Hepatocyte (in vitro differentiated cells): ENCODE measurements at regions not wholly inside any gene's neighbourhood (a gene's known extent, or its start where the extent isn't known, plus 50 kb on each side); places are given as distances from the start of the nearest gene placed in this dataset.

Source experiments
- EZH2 ChIP-seq: fragments of 200-600 bp; sonication (generic); IDR thresholded peaks from 2 replicates; pipeline ENCODE4 v1.6.1; 2016; ENCODE audit warnings: antibody characterized with exemption, mild to moderate bottlenecking, borderline replicate concordance
- EZH2phosphoT487 ChIP-seq: fragments of 200-600 bp; sonication (generic); IDR thresholded peaks from one replicate; pipeline ENCODE4 v1.6.1; 2018; ENCODE audit warnings: antibody characterized with exemption, mild to moderate bottlenecking, low read depth, moderate library complexity; ENCODE audit not compliant: unreplicated experiment, severe bottlenecking
- TF ChIP-seq, protein P1 (sequence below): fragments of 200-600 bp; sonication (generic); IDR thresholded peaks from 2 replicates; pipeline ENCODE4 v1.5.1; 2016; ENCODE audit warnings: antibody characterized with exemption, mild to moderate bottlenecking; ENCODE audit not compliant: poor library complexity

DNA sequence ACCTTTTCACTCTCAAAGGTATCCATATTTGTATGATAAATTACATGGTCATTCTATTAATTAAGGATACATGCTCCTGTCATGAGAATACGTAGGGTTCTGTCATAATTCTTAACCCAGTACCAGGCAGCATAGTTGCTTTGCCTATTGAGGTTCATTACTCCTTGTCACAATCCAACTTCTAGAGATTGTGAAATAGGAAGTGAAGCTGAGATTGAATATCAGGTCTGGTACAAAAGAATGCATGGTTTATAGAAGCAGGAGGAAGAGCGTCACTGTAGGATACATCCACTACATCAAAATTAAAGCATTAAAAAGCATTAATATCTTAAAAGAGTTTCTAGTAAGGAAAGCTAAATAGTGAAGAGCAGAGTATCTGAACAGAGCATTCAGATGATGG is 647.0 kb downstream of the IQCM start:
- TF ChIP-seq, protein P1, sequence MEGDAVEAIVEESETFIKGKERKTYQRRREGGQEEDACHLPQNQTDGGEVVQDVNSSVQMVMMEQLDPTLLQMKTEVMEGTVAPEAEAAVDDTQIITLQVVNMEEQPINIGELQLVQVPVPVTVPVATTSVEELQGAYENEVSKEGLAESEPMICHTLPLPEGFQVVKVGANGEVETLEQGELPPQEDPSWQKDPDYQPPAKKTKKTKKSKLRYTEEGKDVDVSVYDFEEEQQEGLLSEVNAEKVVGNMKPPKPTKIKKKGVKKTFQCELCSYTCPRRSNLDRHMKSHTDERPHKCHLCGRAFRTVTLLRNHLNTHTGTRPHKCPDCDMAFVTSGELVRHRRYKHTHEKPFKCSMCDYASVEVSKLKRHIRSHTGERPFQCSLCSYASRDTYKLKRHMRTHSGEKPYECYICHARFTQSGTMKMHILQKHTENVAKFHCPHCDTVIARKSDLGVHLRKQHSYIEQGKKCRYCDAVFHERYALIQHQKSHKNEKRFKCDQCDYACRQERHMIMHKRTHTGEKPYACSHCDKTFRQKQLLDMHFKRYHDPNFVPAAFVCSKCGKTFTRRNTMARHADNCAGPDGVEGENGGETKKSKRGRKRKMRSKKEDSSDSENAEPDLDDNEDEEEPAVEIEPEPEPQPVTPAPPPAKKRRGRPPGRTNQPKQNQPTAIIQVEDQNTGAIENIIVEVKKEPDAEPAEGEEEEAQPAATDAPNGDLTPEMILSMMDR = no peak
- TF ChIP-seq EZH2phosphoT487 (no peak), EZH2 (no peak)
